Uterus (tissue), 3 donors: ENCODE measurements at regions not wholly inside any gene's neighbourhood (a gene's known extent, or its start where the extent isn't known, plus 50 kb on each side); places are given as distances from the start of the nearest gene placed in this dataset.

Experiments
- DNase-seq, 2 donors: peaks; one replicate each; pipeline ENCODE4 v3.0.0-alpha.2; 2019 to 2020
- H3K27ac ChIP-seq, 2 donors: fragments of 200-600 bp; sonication (generic); 1 replicate in 1 of 2; 2 replicates in 1 of 2; pipeline ENCODE4 v1.5.1; 2016 to 2018
- H3K27me3 ChIP-seq, 2 donors: fragments of 200-600 bp; sonication (generic); one replicate each; pipeline ENCODE4 v1.5.1; 2018 to 2019; ENCODE audit warnings: control low read depth in 1 of 2
- H3K36me3 ChIP-seq, 2 donors: fragments of 200-600 bp; sonication (generic); one replicate each; pipeline ENCODE4 v1.5.1; 2019; ENCODE audit warnings: control low read depth in 1 of 2
- H3K4me1 ChIP-seq, 2 donors: fragments of 200-600 bp; sonication (generic); one replicate each; pipeline ENCODE4 v1.5.1; 2018 to 2019; ENCODE audit warnings: control low read depth in 1 of 2
- H3K4me3 ChIP-seq, 2 donors: fragments of 200-600 bp; sonication (generic); 1 replicate in 1 of 2; 2 replicates in 1 of 2; pipeline ENCODE4 v1.5.1; 2018 to 2019; ENCODE audit warnings: mild to moderate bottlenecking in 1 of 2
- H3K9me3 ChIP-seq, 2 donors: fragments of 200-600 bp; sonication (generic); one replicate each; pipeline ENCODE4 v1.5.1; 2019; ENCODE audit warnings: control low read depth in 1 of 2
- POLR2A ChIP-seq, 2 donors: fragments of 450-650 bp; IDR thresholded peaks; one replicate each; pipeline ENCODE4 v1.6.1; 2016; ENCODE audit warnings: antibody characterized with exemption in 2 of 2, mild to moderate bottlenecking in 1 of 2, moderate library complexity in 1 of 2
- intact Hi-C: fragments of 100-400 bp; cut with DNase I; formaldehyde crosslinking; loops from one replicate; pipeline ENCODE4 v1.15.1; 2023; ENCODE audit warnings: low total_unique reads
- TF ChIP-seq, protein P1 (sequence below), 4 experiments: fragments of 200-600 bp in 2 of 4; fragments of 450-650 bp in 2 of 4; sonication (generic) in 2 of 4; IDR thresholded peaks; one replicate each; pipeline ENCODE4 v1.5.1; 2016 to 2019; ENCODE audit warnings: antibody characterized with exemption in 4 of 4, mild to moderate bottlenecking in 2 of 4, moderate library complexity in 1 of 4
- donor health status: DM: yes; HTN: yes; CAD: no.

DNA sequence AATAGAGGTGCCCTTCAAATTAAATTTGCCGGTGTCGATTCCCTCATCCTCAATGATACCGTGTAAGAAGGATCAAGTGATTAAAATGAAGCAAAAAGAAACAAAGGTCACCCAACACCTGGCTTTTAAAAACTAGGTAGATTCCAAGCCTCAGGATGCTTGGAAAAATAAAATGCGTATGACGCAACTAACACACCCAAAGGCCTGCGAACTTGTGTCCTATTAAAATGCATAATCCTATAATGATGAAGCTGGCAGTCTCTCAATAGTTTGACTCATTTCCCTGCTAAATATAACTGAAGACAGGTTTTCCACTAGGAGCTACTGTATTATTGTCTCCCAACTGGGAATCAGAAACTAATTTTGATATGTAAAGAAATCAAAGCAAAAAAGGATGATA is 263.2 kb downstream of the DHX15 start:
- Histone ChIP-seq H3K9me3 (no peaks in the 10 kb centered on the region), H3K4me3 (no peak overlapping the region), H3K27me3 (no peaks in the 10 kb centered on the region), H3K4me1 (no peaks in the 10 kb centered on the region), H3K36me3 (no peaks in the 10 kb centered on the region), H3K27ac (no peak overlapping the region)
- no peak for TF ChIP-seq POLR2A (IDR thresholded peaks at IDR 0.05)
- TF ChIP-seq, protein P1, sequence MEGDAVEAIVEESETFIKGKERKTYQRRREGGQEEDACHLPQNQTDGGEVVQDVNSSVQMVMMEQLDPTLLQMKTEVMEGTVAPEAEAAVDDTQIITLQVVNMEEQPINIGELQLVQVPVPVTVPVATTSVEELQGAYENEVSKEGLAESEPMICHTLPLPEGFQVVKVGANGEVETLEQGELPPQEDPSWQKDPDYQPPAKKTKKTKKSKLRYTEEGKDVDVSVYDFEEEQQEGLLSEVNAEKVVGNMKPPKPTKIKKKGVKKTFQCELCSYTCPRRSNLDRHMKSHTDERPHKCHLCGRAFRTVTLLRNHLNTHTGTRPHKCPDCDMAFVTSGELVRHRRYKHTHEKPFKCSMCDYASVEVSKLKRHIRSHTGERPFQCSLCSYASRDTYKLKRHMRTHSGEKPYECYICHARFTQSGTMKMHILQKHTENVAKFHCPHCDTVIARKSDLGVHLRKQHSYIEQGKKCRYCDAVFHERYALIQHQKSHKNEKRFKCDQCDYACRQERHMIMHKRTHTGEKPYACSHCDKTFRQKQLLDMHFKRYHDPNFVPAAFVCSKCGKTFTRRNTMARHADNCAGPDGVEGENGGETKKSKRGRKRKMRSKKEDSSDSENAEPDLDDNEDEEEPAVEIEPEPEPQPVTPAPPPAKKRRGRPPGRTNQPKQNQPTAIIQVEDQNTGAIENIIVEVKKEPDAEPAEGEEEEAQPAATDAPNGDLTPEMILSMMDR (IDR thresholded peaks at IDR 0.05): no peak
- DNase-seq: no peak
- intact Hi-C loops: no loop called here

DNA sequence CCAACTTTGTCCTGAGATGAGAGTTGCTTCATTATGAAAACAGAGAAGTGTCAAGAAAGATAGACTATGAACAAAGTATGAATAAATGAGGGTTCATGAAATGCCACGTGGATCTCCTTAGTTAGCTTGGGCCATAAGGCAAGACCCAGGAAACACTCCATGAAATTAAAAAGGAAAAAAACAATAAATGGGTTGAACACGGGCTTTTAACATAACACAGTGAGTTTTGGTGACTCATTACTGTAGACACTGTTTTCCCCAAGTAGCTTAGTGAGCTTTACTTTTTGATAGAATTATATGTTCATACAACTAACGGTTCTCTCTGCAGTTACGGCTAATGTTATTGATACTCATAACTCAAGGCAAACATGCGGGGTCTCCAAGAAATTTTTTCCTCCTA is 265.0 kb downstream of the DHX15 start:
- TF ChIP-seq, protein P1 (IDR thresholded peaks at IDR 0.05): no peak

DNA sequence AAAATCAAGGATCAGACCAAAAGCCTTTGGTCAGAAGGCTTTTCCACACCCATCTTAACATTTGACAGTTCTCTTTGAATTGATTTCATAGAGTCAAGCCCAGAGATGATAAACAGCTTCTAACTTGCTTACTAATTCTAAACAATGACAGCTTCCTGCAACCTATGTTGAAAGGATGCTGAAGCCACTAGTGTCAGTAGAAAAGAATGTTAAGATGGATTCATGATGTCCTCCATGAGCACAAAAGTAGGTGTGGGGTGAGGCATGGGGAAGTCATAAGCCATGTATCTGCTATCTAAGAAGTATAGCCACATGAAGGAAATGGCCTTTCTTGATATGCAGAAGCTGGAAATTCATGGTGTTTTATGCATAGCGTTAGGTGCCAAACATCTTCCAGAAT is 269.3 kb downstream of the DHX15 start:
- H3K27ac ChIP-seq: no peak overlapping the region
- no peaks in the 10 kb centered on the region for H3K9me3 ChIP-seq
- DNase-seq: no peak
- intact Hi-C loops: no loop called here
- H3K27me3 ChIP-seq: no peaks in the 10 kb centered on the region
- H3K4me1 ChIP-seq: no peaks in the 10 kb centered on the region
- no peaks in the 10 kb centered on the region for H3K36me3 ChIP-seq
- H3K4me3 ChIP-seq: no peak overlapping the region
- no peak for TF ChIP-seq POLR2A (IDR thresholded peaks at IDR 0.05)
- TF ChIP-seq, protein P1 (IDR thresholded peaks at IDR 0.05): no peak

More for the DNA sequence above, 265.0 kb downstream of the DHX15 start:
- Histone ChIP-seq H3K36me3 (no peaks in the 10 kb centered on the region), H3K27ac (no peak overlapping the region), H3K4me1 (no peaks in the 10 kb centered on the region), H3K4me3 (no peak overlapping the region), H3K9me3 (no peaks in the 10 kb centered on the region), H3K27me3 (no peaks in the 10 kb centered on the region)
- intact Hi-C loops: no loop called here
- DNase-seq: no peak

DNA sequence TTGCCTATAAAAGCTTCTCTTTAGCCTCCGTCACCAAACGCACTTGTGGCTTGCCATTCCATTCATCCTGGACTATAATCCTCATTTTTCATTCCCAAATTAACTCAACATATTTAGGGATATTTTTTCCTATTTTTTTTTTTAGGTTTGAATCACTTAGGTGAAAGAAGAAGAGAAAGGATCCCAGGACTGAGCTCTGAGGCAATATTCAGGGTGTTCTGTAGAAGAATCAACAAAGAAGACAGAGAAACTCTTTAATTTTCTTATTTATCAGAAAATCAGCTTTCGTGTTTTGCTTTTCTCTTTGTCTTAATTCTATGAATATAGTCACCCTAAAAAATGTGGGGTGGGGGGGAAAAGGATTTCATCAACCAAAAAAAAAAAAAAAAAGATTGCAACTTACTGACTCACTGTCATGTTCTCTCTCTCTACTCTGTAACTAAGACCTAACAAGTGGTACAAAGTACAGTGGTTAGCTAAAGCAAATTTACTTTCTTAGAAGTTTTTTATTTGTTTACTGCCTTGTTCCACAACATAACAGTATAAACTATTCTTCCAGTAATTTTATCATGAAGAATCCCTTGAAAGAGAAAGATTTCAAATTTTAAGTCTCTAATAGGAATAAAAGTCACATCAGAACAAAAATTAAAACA is 272.0 kb downstream of the DHX15 start:
- no peak for DNase-seq
- no peak for TF ChIP-seq POLR2A (IDR thresholded peaks at IDR 0.05)
- TF ChIP-seq, protein P1 (IDR thresholded peaks at IDR 0.05): no peak
- H3K36me3 ChIP-seq: no peaks in the 10 kb centered on the region
- H3K27me3 ChIP-seq: no peaks in the 10 kb centered on the region
- H3K27ac ChIP-seq: no peak overlapping the region
- no peak overlapping the region for H3K4me3 ChIP-seq
- no peaks in the 10 kb centered on the region for H3K4me1 ChIP-seq
- no peaks in the 10 kb centered on the region for H3K9me3 ChIP-seq
- intact Hi-C loops: no loop called here

DNA sequence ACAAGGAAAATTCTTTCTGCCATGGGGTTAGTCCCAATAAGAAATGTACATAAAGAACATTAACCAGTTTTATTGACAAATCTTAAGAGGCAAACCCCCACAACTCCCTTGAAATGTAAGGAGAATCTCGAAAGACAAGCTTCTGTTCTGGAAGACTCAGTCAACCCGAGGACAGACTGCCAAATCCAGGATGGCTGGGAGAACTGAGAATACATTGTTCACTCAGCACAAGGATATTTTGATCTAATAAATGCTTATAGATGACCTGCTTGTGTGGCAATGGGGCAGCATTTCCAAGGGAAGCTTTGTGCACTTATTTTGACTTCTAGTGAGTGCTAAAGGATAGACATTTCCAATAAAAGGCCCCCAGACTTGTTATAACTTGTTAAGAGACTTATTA is 280.4 kb downstream of the DHX15 start:
- TF ChIP-seq POLR2A (IDR thresholded peaks at IDR 0.05): no peak
- TF ChIP-seq, protein P1 (IDR thresholded peaks at IDR 0.05): no peak
- Histone ChIP-seq H3K36me3 (no peaks in the 10 kb centered on the region), H3K9me3 (no peaks in the 10 kb centered on the region), H3K4me1 (no peaks in the 10 kb centered on the region), H3K27ac (no peak overlapping the region), H3K4me3 (no peak overlapping the region), H3K27me3 (no peaks in the 10 kb centered on the region)
- DNase-seq: no peak
- intact Hi-C loops: no loop called here
